Right lobe of liver (tissue), 4 donors: ENCODE measurements at regions not wholly inside any gene's neighbourhood (a gene's known extent, or its start where the extent isn't known, plus 50 kb on each side); places are given as distances from the start of the nearest gene placed in this dataset.

Experiments
- CTCF ChIP-seq, 4 donors: fragments of 200-600 bp in 3 of 4; fragments of 450-650 bp in 1 of 4; IDR thresholded peaks; one replicate each; pipeline versions ENCODE4 v1.5.1 to v1.8.0; 2016 to 2022; ENCODE audit warnings: antibody characterized with exemption in 4 of 4, mild to moderate bottlenecking in 2 of 4
- POLR2A ChIP-seq: fragments of 450-650 bp; IDR thresholded peaks from one replicate; pipeline ENCODE4 v1.6.1; 2017; ENCODE audit warnings: antibody characterized with exemption, mild to moderate bottlenecking
- donor health status: DM: no; HTN: no; CAD: no.
- donor health status: DM: no; HTN: no; CAD: no.
- donor health status: DM: no; HTN: yes; CAD: no.

- TF ChIP-seq CTCF (IDR thresholded peaks at IDR 0.05) (no peak), POLR2A (no peak)
Measured at GRCh38 chr10:43852149-43852548, 203.5 kb upstream of the ZNF32 start.
